Transverse colon (tissue), 4 donors: ENCODE measurements at regions not wholly inside any gene's neighbourhood (a gene's known extent, or its start where the extent isn't known, plus 50 kb on each side); places are given as distances from the start of the nearest gene placed in this dataset.

Experiments
- DNase-seq: peaks from one replicate; pipeline ENCODE4 v3.0.0-alpha.2; 2019
- H3K27ac ChIP-seq, 4 donors: fragments of 200-600 bp; sonication (generic); 2 replicates each; pipeline ENCODE4 v1.5.1; 2016 to 2018; ENCODE audit warnings: inconsistent platforms in 4 of 4
- H3K27me3 ChIP-seq: fragments of 200-600 bp; sonication (generic); 2 replicates; pipeline ENCODE4 v1.5.1; 2017; ENCODE audit warnings: inconsistent platforms
- H3K36me3 ChIP-seq, 4 donors: fragments of 200-600 bp; sonication (generic); 2 replicates each; pipeline ENCODE4 v1.5.1; 2017 to 2019; ENCODE audit warnings: inconsistent platforms in 4 of 4
- H3K4me1 ChIP-seq, 4 donors: fragments of 200-600 bp; sonication (generic); 2 replicates each; pipeline ENCODE4 v1.5.1; 2017 to 2020; ENCODE audit warnings: inconsistent platforms in 4 of 4
- H3K4me3 ChIP-seq, 4 donors: fragments of 200-600 bp; sonication (generic); 1 replicate in 1 of 4; 2 replicates in 3 of 4; pipeline versions ENCODE4 v1.5.1 to v1.6.1; 2017 to 2019; ENCODE audit warnings: inconsistent platforms in 4 of 4
- H3K9me3 ChIP-seq, 2 donors: fragments of 200-600 bp; sonication (generic); 2 replicates each; pipeline ENCODE4 v1.5.1; 2017 to 2019; ENCODE audit warnings: inconsistent platforms in 2 of 2
- EP300 ChIP-seq: sonication (generic); formaldehyde crosslinking; IDR thresholded peaks from one replicate; pipeline ENCODE4 v1.6.1; 2017; ENCODE audit warnings: antibody characterized with exemption, low read depth
- POLR2A ChIP-seq: fragments of 450-650 bp; IDR thresholded peaks from one replicate; pipeline ENCODE4 v1.6.1; 2016; ENCODE audit warnings: antibody characterized with exemption, mild to moderate bottlenecking, moderate library complexity
- POLR2AphosphoS5 ChIP-seq, 3 donors: sonication (generic); formaldehyde crosslinking; IDR thresholded peaks; one replicate each; pipeline ENCODE4 v1.6.1; 2016; ENCODE audit warnings: antibody characterized with exemption in 3 of 3
- WGBS, 2 donors: methylation state at CpG; one replicate each; pipeline ENCODE4 v1.1.5; 2018; ENCODE audit warnings: low coverage in 1 of 2; 5-methylcytosine and 5-hydroxymethylcytosine counted together
- in situ Hi-C, 4 donors: fragments of 200-750 bp; cut with MboI; loops; one replicate each; pipeline versions ENCODE4 v1.15.0 to v1.15.1; 2017; ENCODE audit warnings: low sequenced_read_pairs in 3 of 4, low pct_ligation_motif_present in 1 of 4, low pct_unique_long_range_greater_than_20kb in 1 of 4
- intact Hi-C: fragments of 100-400 bp; cut with DNase I; formaldehyde crosslinking; loops from one replicate; pipeline ENCODE4 v1.15.1; 2023; ENCODE audit warnings: low total_unique reads
- TF ChIP-seq, protein P1 (sequence below), 5 experiments: fragments of 200-600 bp in 3 of 5; fragments of 450-650 bp in 2 of 5; sonication (generic) in 3 of 5; IDR thresholded peaks; 1 replicate in 2 of 5; 2 replicates in 3 of 5; pipeline ENCODE4 v1.5.1; 2016 to 2017; ENCODE audit warnings: antibody characterized with exemption in 5 of 5, inconsistent platforms in 3 of 5, mild to moderate bottlenecking in 2 of 5, moderate library complexity in 1 of 5

DNA sequence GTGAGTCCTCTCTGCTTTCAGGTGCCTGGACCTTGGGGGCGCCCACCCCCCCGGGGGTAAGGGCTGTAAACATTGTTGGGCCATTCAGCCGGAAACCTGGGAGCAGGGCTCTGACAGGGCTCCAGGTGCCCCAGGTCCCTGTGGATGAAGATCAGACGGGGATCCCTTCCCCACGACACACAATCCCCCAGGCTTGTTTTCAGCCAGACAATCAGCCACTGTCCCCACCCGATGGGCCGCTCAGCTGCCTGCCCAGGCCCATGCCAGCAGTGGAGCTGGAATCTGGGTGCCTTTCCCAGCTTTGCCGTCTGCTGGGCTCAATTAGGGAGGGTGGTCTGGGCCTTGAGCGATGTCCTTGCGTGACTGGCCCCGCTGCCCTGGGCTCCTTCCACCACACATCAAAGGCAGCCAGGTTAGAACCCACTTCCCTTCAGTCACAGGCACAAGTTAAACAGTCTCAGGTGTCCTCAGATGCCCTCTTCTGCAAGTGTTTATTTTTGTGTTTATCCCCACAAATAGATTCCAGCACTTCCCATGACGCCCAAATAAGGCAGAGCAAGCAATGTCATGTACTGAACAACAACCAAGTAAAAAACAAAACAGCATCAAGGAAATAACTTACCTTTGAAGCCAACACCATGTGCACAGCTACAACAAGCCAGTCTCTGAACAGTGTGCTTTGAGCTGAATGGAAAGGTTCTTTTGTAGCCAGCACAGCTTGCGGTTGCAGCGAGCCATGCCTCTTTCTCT lies 77.0 kb upstream of the ALDH1A3 start:
- DNase-seq = no peak
- intact Hi-C loops = no loop called here
- TF ChIP-seq EP300 = no peak
- no peak for TF ChIP-seq POLR2A
- TF ChIP-seq, protein P1, sequence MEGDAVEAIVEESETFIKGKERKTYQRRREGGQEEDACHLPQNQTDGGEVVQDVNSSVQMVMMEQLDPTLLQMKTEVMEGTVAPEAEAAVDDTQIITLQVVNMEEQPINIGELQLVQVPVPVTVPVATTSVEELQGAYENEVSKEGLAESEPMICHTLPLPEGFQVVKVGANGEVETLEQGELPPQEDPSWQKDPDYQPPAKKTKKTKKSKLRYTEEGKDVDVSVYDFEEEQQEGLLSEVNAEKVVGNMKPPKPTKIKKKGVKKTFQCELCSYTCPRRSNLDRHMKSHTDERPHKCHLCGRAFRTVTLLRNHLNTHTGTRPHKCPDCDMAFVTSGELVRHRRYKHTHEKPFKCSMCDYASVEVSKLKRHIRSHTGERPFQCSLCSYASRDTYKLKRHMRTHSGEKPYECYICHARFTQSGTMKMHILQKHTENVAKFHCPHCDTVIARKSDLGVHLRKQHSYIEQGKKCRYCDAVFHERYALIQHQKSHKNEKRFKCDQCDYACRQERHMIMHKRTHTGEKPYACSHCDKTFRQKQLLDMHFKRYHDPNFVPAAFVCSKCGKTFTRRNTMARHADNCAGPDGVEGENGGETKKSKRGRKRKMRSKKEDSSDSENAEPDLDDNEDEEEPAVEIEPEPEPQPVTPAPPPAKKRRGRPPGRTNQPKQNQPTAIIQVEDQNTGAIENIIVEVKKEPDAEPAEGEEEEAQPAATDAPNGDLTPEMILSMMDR (IDR thresholded peaks at IDR 0.05) = no peak
- no peak for TF ChIP-seq POLR2AphosphoS5 (IDR thresholded peaks at IDR 0.05)

DNA sequence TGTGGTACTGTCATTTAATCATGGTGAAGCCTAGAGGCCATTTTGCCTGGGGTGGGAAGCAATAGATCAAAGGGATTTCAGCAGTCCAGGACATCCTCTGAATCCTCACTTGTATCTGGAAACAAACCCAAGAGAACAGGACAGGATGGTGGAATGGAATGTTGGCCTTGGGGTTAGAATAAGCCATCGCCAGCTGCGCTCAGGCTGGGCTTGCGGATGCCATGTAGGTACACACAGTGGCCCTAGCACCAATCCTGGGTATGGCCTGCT lies 76.5 kb upstream of the ALDH1A3 start:
- Histone ChIP-seq H3K4me1 (no peaks in the 10 kb centered on the region), H3K27ac (no peak overlapping the region), H3K36me3 (no peaks in the 10 kb centered on the region), H3K4me3 (no peak overlapping the region), H3K27me3 (no peaks in the 10 kb centered on the region), H3K9me3 (no peaks in the 10 kb centered on the region)
- no peak for DNase-seq
- TF ChIP-seq POLR2AphosphoS5 (IDR thresholded peaks at IDR 0.05) (no peak), EP300 (no peak), POLR2A (no peak)
- TF ChIP-seq, protein P1 (IDR thresholded peaks at IDR 0.05) = no peak
- in situ Hi-C loops = no loop called here
- intact Hi-C loops = no loop called here
- WGBS, 2 donors = 93 to 100% methylated on average over 3 of the region's 3 CpGs

More for the DNA sequence above, 77.0 kb upstream of the ALDH1A3 start:
- in situ Hi-C loops = no loop called here
- Histone ChIP-seq H3K36me3 (no peaks in the 10 kb centered on the region), H3K4me3 (no peak overlapping the region), H3K27me3 (no peaks in the 10 kb centered on the region), H3K4me1 (no peaks in the 10 kb centered on the region), H3K9me3 (no peaks in the 10 kb centered on the region), H3K27ac (no peak overlapping the region)
- WGBS, 2 donors = 81 to 82% methylated on average over 5 to 14 of the region's 14 CpGs

DNA sequence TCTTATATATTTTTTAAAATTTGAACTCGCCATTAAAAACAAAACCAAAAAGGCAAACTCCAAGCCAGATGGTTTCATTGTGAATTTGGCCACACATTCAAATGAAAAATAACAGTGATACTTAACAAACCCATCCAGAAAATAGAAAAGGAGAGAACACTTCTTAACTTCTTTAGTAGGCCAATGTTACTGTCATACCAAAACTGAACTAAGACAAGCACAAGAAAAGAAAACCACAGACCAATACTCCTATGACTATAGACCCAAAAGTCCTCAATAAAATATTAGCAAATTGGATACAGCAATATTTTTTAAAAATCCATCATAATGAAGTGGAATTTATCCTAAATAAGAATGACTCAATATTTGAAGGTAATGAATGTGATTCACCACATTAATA lies 73.5 kb upstream of the ALDH1A3 start:
- H3K27ac ChIP-seq = no peak overlapping the region
- in situ Hi-C loops (no loop called here), intact Hi-C loops (no loop called here)
- H3K9me3 ChIP-seq = no peaks in the 10 kb centered on the region
- H3K4me1 ChIP-seq = no peaks in the 10 kb centered on the region
- no peak for DNase-seq
- 67 to 81% methylated on average over 1 of the region's 1 CpG for WGBS, 2 donors
- H3K27me3 ChIP-seq = no peaks in the 10 kb centered on the region
- no peaks in the 10 kb centered on the region for H3K36me3 ChIP-seq
- TF ChIP-seq POLR2A (no peak), POLR2AphosphoS5 (IDR thresholded peaks at IDR 0.05) (no peak), EP300 (no peak)
- TF ChIP-seq, protein P1 (IDR thresholded peaks at IDR 0.05) = no peak
- no peak overlapping the region for H3K4me3 ChIP-seq

DNA sequence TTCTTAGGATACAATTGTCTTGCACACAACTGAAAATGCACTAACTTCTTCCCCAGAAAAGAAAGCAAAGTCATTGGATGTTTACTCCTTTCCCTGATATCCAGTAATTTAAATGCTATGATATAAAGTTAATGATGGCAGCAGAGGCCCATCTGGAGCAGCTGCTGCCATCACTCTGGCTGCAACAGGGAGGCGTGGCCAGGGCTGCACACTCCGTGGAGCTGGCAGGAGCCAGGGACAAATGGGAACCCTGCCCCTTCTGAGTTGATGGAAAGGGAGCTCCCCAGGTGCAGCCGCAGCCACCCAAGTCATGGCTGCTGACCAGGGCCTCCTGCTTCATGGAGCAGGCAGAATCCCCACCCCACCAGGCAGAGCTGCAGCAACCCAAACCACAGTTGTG lies 72.6 kb upstream of the ALDH1A3 start:
- intact Hi-C loops = no loop called here
- no peaks in the 10 kb centered on the region for H3K36me3 ChIP-seq
- 81% methylated on average over 3 of the region's 3 CpGs; no CpG with 5 or more reads in 1 of the 2 donors for WGBS, 2 donors
- DNase-seq = no peak
- in situ Hi-C loops = no loop called here
- no peaks in the 10 kb centered on the region for H3K9me3 ChIP-seq
- H3K27ac ChIP-seq = no peak overlapping the region
- H3K27me3 ChIP-seq = no peaks in the 10 kb centered on the region
- H3K4me1 ChIP-seq = no peaks in the 10 kb centered on the region
- H3K4me3 ChIP-seq = no peak overlapping the region
- no peak for TF ChIP-seq EP300
- TF ChIP-seq POLR2A = no peak
- no peak for TF ChIP-seq POLR2AphosphoS5 (IDR thresholded peaks at IDR 0.05)
- TF ChIP-seq, protein P1 (IDR thresholded peaks at IDR 0.05) = no peak
